K562 (cell line): ENCODE measurements at regions not wholly inside any gene's neighbourhood (a gene's known extent, or its start where the extent isn't known, plus 50 kb on each side); places are given as distances from the start of the nearest gene placed in this dataset.

Experiments used
- ATAC-seq: fragments of 200-7000 bp; cut with Tn5 transposase; 3 replicates; pipeline ENCODE4 v1.9.1; 2020; ENCODE audit warnings: moderate library complexity
- BruUV-seq: library from RNA; stranded (reverse); fragments of 400-500 nt; replicated peaks from 2 replicates; lab custom pipeline; 2021; lab: Mats Ljungman, UMichigan
- CTCF ChIA-PET: fragments of 300-600 bp; formaldehyde crosslinking; extraction: SDS; loops from one replicate; lab custom pipeline; 2021; ENCODE audit warnings: low intra/inter-chr PET ratio; lab: Yijun Ruan, JAX
- POLR2A ChIA-PET: fragments of 300-600, 350-650 bp; sonication (Branson Sonifier 250); formaldehyde crosslinking; extraction: SDS; loops from one replicate; lab custom pipeline; 2021; ENCODE audit warnings: antibody characterized with exemption, inconsistent platforms; lab: Yijun Ruan, JAX
- DNase-seq, 4 experiments: peaks; one replicate each; pipeline versions ENCODE4 v3.0.0 to v3.0.0-alpha.2; 2011 to 2018; ENCODE audit warnings: low spot score in 3 of 4, mixed read lengths in 3 of 4; ENCODE audit errors: extremely low read depth in 1 of 4
- FAIRE-seq: peaks from 2 replicates; lab custom pipeline; 2011; peaks lifted over from hg19 to GRCh38; lab: Jason Lieb, UNC
- H2AFZ ChIP-seq: 2 replicates; pipeline ENCODE4 v1.6.0; 2011; ENCODE audit warnings: low read depth, low read length, control low read depth, inconsistent platforms
- H3K27ac ChIP-seq: fragments of 200-600 bp; 3 replicates; pipeline ENCODE4 v1.8.0; 2011; ENCODE audit warnings: low read depth, mild to moderate bottlenecking, control low read depth, inconsistent platforms, low read length, moderate library complexity, mixed read lengths; ENCODE audit errors: extremely low read depth
- H3K27me3 ChIP-seq, 2 experiments: fragments of 300-600 bp in 1 of 2; 2 replicates in 1 of 2; 3 replicates in 1 of 2; pipeline versions ENCODE4 v1.6.0 to v1.8.0; 2011; ENCODE audit warnings: inconsistent platforms in 2 of 2, low read length in 2 of 2, mild to moderate bottlenecking in 1 of 2, mixed read lengths in 1 of 2, moderate library complexity in 1 of 2; ENCODE audit not compliant: control insufficient read depth in 2 of 2, insufficient read depth in 2 of 2
- H3K36me3 ChIP-seq: fragments of 300-600 bp; 3 replicates; pipeline ENCODE4 v1.8.0; 2011; ENCODE audit warnings: mild to moderate bottlenecking, low read length, inconsistent platforms; ENCODE audit not compliant: control insufficient read depth, insufficient read depth
- H3K4me1 ChIP-seq, 2 experiments: fragments of 200-600 bp in 1 of 2; replicated peaks in 1 of 2; 2 replicates in 1 of 2; 3 replicates in 1 of 2; pipeline versions ENCODE4 v1.5.1 to v1.8.0; 2011; ENCODE audit warnings: inconsistent platforms in 2 of 2, low read length in 2 of 2, mild to moderate bottlenecking in 1 of 2, mixed read lengths in 1 of 2, moderate library complexity in 1 of 2; ENCODE audit not compliant: control insufficient read depth in 2 of 2, insufficient read depth in 2 of 2
- H3K4me2 ChIP-seq: 2 replicates; pipeline ENCODE4 v1.6.1; 2011; ENCODE audit warnings: low read length, control low read depth, inconsistent platforms, mixed read lengths; ENCODE audit not compliant: insufficient read depth
- H3K4me3 ChIP-seq: fragments of 200-600 bp; sonication (generic), shearing (Covaris generic); 2 replicates; pipeline ENCODE4 v1.5.1; 2016; ENCODE audit warnings: control low read depth, inconsistent platforms
- H3K79me2 ChIP-seq: fragments of 200-600 bp; 3 replicates; pipeline ENCODE4 v1.8.0; 2011; ENCODE audit warnings: low read length, inconsistent platforms; ENCODE audit not compliant: control insufficient read depth, insufficient read depth
- H3K9ac ChIP-seq, 2 experiments: 2 replicates each; pipeline versions ENCODE4 v1.6.0 to v1.6.1; 2011; ENCODE audit warnings: low read depth in 2 of 2, low read length in 2 of 2, control low read depth in 1 of 2, inconsistent platforms in 1 of 2, mild to moderate bottlenecking in 1 of 2, mixed read lengths in 1 of 2; ENCODE audit not compliant: insufficient read depth in 1 of 2
- H3K9me1 ChIP-seq: one replicate; pipeline ENCODE4 v1.6.0; 2011; ENCODE audit warnings: inconsistent platforms, mild to moderate bottlenecking, low read length, moderate library complexity; ENCODE audit not compliant: control insufficient read depth, insufficient read depth
- H3K9me3 ChIP-seq: replicated peaks from 2 replicates; pipeline ENCODE4 v1.5.1; 2011; ENCODE audit warnings: low read depth, low read length, inconsistent platforms; ENCODE audit not compliant: control insufficient read depth, insufficient read depth
- H4K20me1 ChIP-seq: replicated peaks from 2 replicates; pipeline ENCODE4 v1.6.1; 2011; ENCODE audit warnings: low read length, inconsistent platforms, mixed read lengths; ENCODE audit not compliant: control insufficient read depth, insufficient read depth
- BACH1 ChIP-seq: fragments of 200-800 bp; sonication (Bioruptor generic); IDR thresholded peaks from 2 replicates; pipeline ENCODE4 v1.6.1; 2016; ENCODE audit warnings: missing genetic modification characterization, missing compliant biosample characterization
- BCOR ChIP-seq: fragments of 450-650 bp; IDR thresholded peaks from 2 replicates; pipeline ENCODE4 v1.6.1; 2016
- ERF ChIP-seq: fragments of 450-650 bp; formaldehyde crosslinking; IDR thresholded peaks from 2 replicates; pipeline ENCODE4 v1.4.0; 2020; ENCODE audit warnings: mild to moderate bottlenecking, mixed read lengths
- FOXA3 ChIP-seq, 2 experiments: fragments of 450-650 bp in 1 of 2; sonication (generic) in 1 of 2; formaldehyde crosslinking; IDR thresholded peaks in 1 of 2; conservative IDR thresholded peaks in 1 of 2; 2 replicates each; pipeline versions ENCODE4 v1.4.0 to v1.8.0; 2020 to 2022; ENCODE audit warnings: mild to moderate bottlenecking in 2 of 2, missing genetic modification reagents in 1 of 2
- FOXP1 ChIP-seq: sonication (generic); formaldehyde crosslinking; IDR thresholded peaks from 2 replicates; pipeline ENCODE4 v1.8.0; 2022; ENCODE audit warnings: mild to moderate bottlenecking, missing genetic modification reagents
- SIN3B ChIP-seq: fragments of 450-650 bp; IDR thresholded peaks from 2 replicates; pipeline ENCODE4 v1.6.1; 2017; ENCODE audit warnings: low read depth, mild to moderate bottlenecking, moderate library complexity
- ZBTB33 ChIP-seq: sonication (generic); formaldehyde crosslinking; IDR thresholded peaks from 2 replicates; pipeline ENCODE4 v1.8.1; 2023; ENCODE audit warnings: mild to moderate bottlenecking, missing genetic modification reagents
- ZNF143 ChIP-seq: sonication (generic); formaldehyde crosslinking; IDR thresholded peaks from 2 replicates; pipeline ENCODE4 v1.9.0; 2022; ENCODE audit warnings: mild to moderate bottlenecking, missing genetic modification reagents
- ZNF695 ChIP-seq: fragments of 450-650 bp; formaldehyde crosslinking; IDR thresholded peaks from 2 replicates; pipeline ENCODE4 v1.4.0; 2020; ENCODE audit warnings: mild to moderate bottlenecking, moderate library complexity
- WGBS: fragments of 100-300 bp; shearing (Covaris generic); methylation state at CpG from one replicate; pipeline ENCODE4 v1.1.6; 2016; ENCODE audit warnings: low coverage, mixed read lengths; ENCODE audit not compliant: insufficient coverage; ENCODE audit errors: missing lambda C conversion rate; 5-methylcytosine and 5-hydroxymethylcytosine counted together
- in situ Hi-C: fragments of 300-500 bp; cut with MboI; formaldehyde crosslinking; loops from 4 replicates; pipeline ENCODE4 v1.15.0; 2018; ENCODE audit warnings: inconsistent platforms, mixed read lengths
- intact Hi-C: fragments of 100-400 bp; cut with micrococcal nuclease; formaldehyde crosslinking; loops from 2 replicates; pipeline ENCODE4 v1.14.2; 2022
- TF ChIP-seq, protein P1 (sequence below): fragments of 250-450 bp; sonication (Bioruptor Pico); IDR thresholded peaks from 2 replicates; pipeline ENCODE4 v1.5.1; 2021; ENCODE audit warnings: mild to moderate bottlenecking

GRCh38 chr4:27973056-27973455 is 1112.4 kb downstream of the STIM2 start (continued):
- TF ChIP-seq ZNF143 (CRISPR knock-in tag) (no peak), FOXP1 (CRISPR knock-in tag) (no peak), FOXA3 (CRISPR knock-in tag; conservative IDR thresholded peaks at IDR 0.05 in 1 of 2, IDR thresholded peaks at IDR 0.05 in 1 of 2) (no peak), BACH1 (tag) (no peak), ZNF695 (no peak), ZBTB33 (CRISPR knock-in tag) (no peak)
- TF ChIP-seq, all 486 proteins: peak for 0

- intact Hi-C loops, result no loop called here
- no TSS peak for BruUV-seq
- 6% methylated on average over 1 of the region's 1 CpG for WGBS
- Histone ChIP-seq H2AFZ (no peak overlapping the region), H3K27me3 (no peaks in the 10 kb centered on the region), H3K4me1 (no peaks in the 10 kb centered on the region), H3K4me3 (no peak overlapping the region), H4K20me1 (no peaks in the 10 kb centered on the region), H3K27ac (no peak overlapping the region), H3K9me3 (no peaks in the 10 kb centered on the region), H3K79me2 (no peaks in the 10 kb centered on the region), H3K9ac (no peak overlapping the region), H3K36me3 (no peaks in the 10 kb centered on the region), H3K4me2 (no peak overlapping the region), H3K9me1 (no peaks in the 10 kb centered on the region)
- in situ Hi-C loops, result no loop called here
- DNase-seq (no peak), FAIRE-seq (no peak), ATAC-seq (no peak)
- TF ChIP-seq, protein P1, sequence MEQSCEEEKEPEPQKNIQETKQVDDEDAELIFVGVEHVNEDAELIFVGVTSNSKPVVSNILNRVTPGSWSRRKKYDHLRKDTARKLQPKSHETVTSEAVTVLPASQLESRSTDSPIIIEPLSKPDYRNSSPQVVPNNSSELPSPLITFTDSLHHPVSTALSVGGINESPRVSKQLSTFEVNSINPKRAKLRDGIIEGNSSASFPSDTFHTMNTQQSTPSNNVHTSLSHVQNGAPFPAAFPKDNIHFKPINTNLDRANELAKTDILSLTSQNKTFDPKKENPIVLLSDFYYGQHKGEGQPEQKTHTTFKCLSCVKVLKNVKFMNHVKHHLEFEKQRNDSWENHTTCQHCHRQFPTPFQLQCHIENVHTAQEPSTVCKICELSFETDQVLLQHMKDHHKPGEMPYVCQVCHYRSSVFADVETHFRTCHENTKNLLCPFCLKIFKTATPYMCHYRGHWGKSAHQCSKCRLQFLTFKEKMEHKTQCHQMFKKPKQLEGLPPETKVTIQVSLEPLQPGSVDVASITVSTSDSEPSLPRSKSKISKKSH, result no peak
- TF ChIP-seq BCOR (no peak), ERF (CRISPR knock-in tag) (no peak), SIN3B (no peak)
- ChIA-PET POLR2A (no interaction called here), CTCF (no interaction called here)
Observed at GRCh38 chr4:27973700-27974099, 1113.1 kb downstream of the STIM2 start.
